ENCODE measurements at regions not wholly inside any gene's neighbourhood (a gene's known extent, or its start where the extent isn't known, plus 50 kb on each side); places are given as distances from the start of the nearest gene placed in this dataset.

- H3K79me2 ChIP-seq (ENCODE audit: insufficient read depth, low read length), result no peaks in the 10 kb centered on the region
- TF ChIP-seq EZH2phosphoT487 (conservative IDR thresholded peaks at IDR 0.05; ENCODE audit: low read length), result no peak
- TF ChIP-seq, protein P1, sequence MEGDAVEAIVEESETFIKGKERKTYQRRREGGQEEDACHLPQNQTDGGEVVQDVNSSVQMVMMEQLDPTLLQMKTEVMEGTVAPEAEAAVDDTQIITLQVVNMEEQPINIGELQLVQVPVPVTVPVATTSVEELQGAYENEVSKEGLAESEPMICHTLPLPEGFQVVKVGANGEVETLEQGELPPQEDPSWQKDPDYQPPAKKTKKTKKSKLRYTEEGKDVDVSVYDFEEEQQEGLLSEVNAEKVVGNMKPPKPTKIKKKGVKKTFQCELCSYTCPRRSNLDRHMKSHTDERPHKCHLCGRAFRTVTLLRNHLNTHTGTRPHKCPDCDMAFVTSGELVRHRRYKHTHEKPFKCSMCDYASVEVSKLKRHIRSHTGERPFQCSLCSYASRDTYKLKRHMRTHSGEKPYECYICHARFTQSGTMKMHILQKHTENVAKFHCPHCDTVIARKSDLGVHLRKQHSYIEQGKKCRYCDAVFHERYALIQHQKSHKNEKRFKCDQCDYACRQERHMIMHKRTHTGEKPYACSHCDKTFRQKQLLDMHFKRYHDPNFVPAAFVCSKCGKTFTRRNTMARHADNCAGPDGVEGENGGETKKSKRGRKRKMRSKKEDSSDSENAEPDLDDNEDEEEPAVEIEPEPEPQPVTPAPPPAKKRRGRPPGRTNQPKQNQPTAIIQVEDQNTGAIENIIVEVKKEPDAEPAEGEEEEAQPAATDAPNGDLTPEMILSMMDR (IDR thresholded peaks at IDR 0.05; ENCODE audit: insufficient read depth, low read length, poor library complexity, severe bottlenecking), result no peak
- no peaks in the 10 kb centered on the region for H3K9me3 ChIP-seq (ENCODE audit: insufficient read depth, low read length)
- no peak overlapping the region for H3K4me2 ChIP-seq (ENCODE audit: low read depth, low read length, poor library complexity, severe bottlenecking)
- H3K4me3 ChIP-seq (ENCODE audit: insufficient read depth, low read length, poor library complexity, severe bottlenecking), result no peak overlapping the region
- no peaks in the 10 kb centered on the region for H3K9me2 ChIP-seq (replicated peaks; ENCODE audit: insufficient read depth, low read length)
- no peaks in the 10 kb centered on the region for H4K20me1 ChIP-seq (ENCODE audit: low read depth, low read length)
- H3K27me3 ChIP-seq (ENCODE audit: low read length), result no peaks in the 10 kb centered on the region
- no peak overlapping the region for H3K9ac ChIP-seq (ENCODE audit: low read length)
- no peaks in the 10 kb centered on the region for H3K36me3 ChIP-seq (ENCODE audit: low read length)
- no peaks in the 10 kb centered on the region for H3F3A ChIP-seq (ENCODE audit: insufficient read depth)
- H2AFZ ChIP-seq (ENCODE audit: low read depth, low read length, severe bottlenecking), result no peak overlapping the region
- no peak overlapping the region for H3K27ac ChIP-seq (ENCODE audit: low read depth, low read length)
These were observed 294.8 kb downstream of the RNF144B start for GRCh38 chr6:18681832-18682503.

DNA sequence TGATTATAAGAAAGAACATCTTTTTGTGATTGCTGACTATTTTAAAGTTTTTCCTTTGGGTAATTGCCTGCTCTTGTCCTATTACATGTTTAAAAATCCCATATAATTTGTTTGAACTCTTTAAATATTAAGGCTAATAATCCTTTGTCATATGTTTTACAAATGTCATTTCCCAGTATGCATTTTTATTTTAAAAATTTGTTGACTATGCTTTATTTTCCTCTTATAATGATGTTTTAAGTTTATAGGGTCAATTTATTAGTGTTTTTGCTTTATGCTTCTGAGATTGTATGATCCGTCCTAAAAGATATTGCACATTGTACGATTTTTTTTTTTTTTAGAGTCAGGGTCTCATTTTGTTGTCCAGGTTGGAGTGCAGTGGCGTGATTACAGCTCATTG, 297.2 kb downstream of the RNF144B start:
- Histone ChIP-seq H2AFZ (ENCODE audit: low read depth, low read length, severe bottlenecking) (no peak overlapping the region), H3K9me2 (replicated peaks; ENCODE audit: insufficient read depth, low read length) (no peaks in the 10 kb centered on the region), H3K27me3 (ENCODE audit: low read length) (no peaks in the 10 kb centered on the region), H3K9me3 (ENCODE audit: insufficient read depth, low read length) (no peaks in the 10 kb centered on the region), H3K9ac (ENCODE audit: low read length) (no peak overlapping the region), H3K27ac (ENCODE audit: low read depth, low read length) (no peak overlapping the region), H3K79me2 (ENCODE audit: insufficient read depth, low read length) (no peaks in the 10 kb centered on the region), H3K36me3 (ENCODE audit: low read length) (no peaks in the 10 kb centered on the region), H3K4me2 (ENCODE audit: low read depth, low read length, poor library complexity, severe bottlenecking) (no peak overlapping the region), H3F3A (ENCODE audit: insufficient read depth) (no peaks in the 10 kb centered on the region), H3K4me3 (ENCODE audit: insufficient read depth, low read length, poor library complexity, severe bottlenecking) (no peak overlapping the region), H4K20me1 (ENCODE audit: low read depth, low read length) (no peaks in the 10 kb centered on the region)
- TF ChIP-seq, protein P1 (IDR thresholded peaks at IDR 0.05; ENCODE audit: insufficient read depth, low read length, poor library complexity, severe bottlenecking), result no peak
- no peak for TF ChIP-seq EZH2phosphoT487 (conservative IDR thresholded peaks at IDR 0.05; ENCODE audit: low read length)

GRCh38 chr6:18692929-18693685, 306.0 kb downstream of the RNF144B start:
- TF ChIP-seq, protein P1 (IDR thresholded peaks at IDR 0.05; ENCODE audit: insufficient read depth, low read length, poor library complexity, severe bottlenecking), result no peak
- no peak for TF ChIP-seq EZH2phosphoT487 (conservative IDR thresholded peaks at IDR 0.05; ENCODE audit: low read length)
- no peak overlapping the region for H3K27ac ChIP-seq (ENCODE audit: low read depth, low read length)
- no peaks in the 10 kb centered on the region for H3F3A ChIP-seq (ENCODE audit: insufficient read depth)
- H3K79me2 ChIP-seq (ENCODE audit: insufficient read depth, low read length), result no peaks in the 10 kb centered on the region
- no peak overlapping the region for H2AFZ ChIP-seq (ENCODE audit: low read depth, low read length, severe bottlenecking)
- H4K20me1 ChIP-seq (ENCODE audit: low read depth, low read length), result no peaks in the 10 kb centered on the region
- no peaks in the 10 kb centered on the region for H3K9me2 ChIP-seq (replicated peaks; ENCODE audit: insufficient read depth, low read length)
- no peaks in the 10 kb centered on the region for H3K36me3 ChIP-seq (ENCODE audit: low read length)
- no peaks in the 10 kb centered on the region for H3K27me3 ChIP-seq (ENCODE audit: low read length)
- H3K9ac ChIP-seq (ENCODE audit: low read length), result no peak overlapping the region
- H3K9me3 ChIP-seq (ENCODE audit: insufficient read depth, low read length), result no peaks in the 10 kb centered on the region
- no peak overlapping the region for H3K4me3 ChIP-seq (ENCODE audit: insufficient read depth, low read length, poor library complexity, severe bottlenecking)
- no peak overlapping the region for H3K4me2 ChIP-seq (ENCODE audit: low read depth, low read length, poor library complexity, severe bottlenecking)
